AG09319 (cell line): ENCODE measurements at regions not wholly inside any gene's neighbourhood (a gene's known extent, or its start where the extent isn't known, plus 50 kb on each side); places are given as distances from the start of the nearest gene placed in this dataset.

ENCODE experiments used
- DNase-seq: peaks from one replicate; pipeline ENCODE4 v3.0.0-alpha.2; 2010; ENCODE audit warnings: low read depth; ENCODE audit errors: extremely low read depth
- TF ChIP-seq, protein P1 (sequence below): IDR thresholded peaks from 2 replicates; pipeline ENCODE4 v1.5.1; 2011; ENCODE audit warnings: low read depth, mild to moderate bottlenecking, inconsistent platforms, low read length, moderate library complexity

- TF ChIP-seq, protein P1, sequence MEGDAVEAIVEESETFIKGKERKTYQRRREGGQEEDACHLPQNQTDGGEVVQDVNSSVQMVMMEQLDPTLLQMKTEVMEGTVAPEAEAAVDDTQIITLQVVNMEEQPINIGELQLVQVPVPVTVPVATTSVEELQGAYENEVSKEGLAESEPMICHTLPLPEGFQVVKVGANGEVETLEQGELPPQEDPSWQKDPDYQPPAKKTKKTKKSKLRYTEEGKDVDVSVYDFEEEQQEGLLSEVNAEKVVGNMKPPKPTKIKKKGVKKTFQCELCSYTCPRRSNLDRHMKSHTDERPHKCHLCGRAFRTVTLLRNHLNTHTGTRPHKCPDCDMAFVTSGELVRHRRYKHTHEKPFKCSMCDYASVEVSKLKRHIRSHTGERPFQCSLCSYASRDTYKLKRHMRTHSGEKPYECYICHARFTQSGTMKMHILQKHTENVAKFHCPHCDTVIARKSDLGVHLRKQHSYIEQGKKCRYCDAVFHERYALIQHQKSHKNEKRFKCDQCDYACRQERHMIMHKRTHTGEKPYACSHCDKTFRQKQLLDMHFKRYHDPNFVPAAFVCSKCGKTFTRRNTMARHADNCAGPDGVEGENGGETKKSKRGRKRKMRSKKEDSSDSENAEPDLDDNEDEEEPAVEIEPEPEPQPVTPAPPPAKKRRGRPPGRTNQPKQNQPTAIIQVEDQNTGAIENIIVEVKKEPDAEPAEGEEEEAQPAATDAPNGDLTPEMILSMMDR: no peak
- DNase-seq: no peak
These were observed 55.6 kb upstream of the ALOX12 start for GRCh38 chr17:6940186-6940649.

GRCh38 chr17:6941989-6942388 lies 53.9 kb upstream of the ALOX12 start:
- DNase-seq: no peak
- TF ChIP-seq, protein P1: no peak

GRCh38 chr17:6943406-6943805 lies 52.4 kb upstream of the ALOX12 start:
- DNase-seq: no peak
- TF ChIP-seq, protein P1: no peak
